AG04450 (cell line): ENCODE measurements at regions not wholly inside any gene's neighbourhood (a gene's known extent, or its start where the extent isn't known, plus 50 kb on each side); places are given as distances from the start of the nearest gene placed in this dataset.

Source experiments
- CTCF ChIA-PET: fragments of 300-600, 350-600 bp; formaldehyde crosslinking; extraction: SDS; loops from one replicate; lab custom pipeline; 2022; ENCODE audit warnings: antibody characterized with exemption, inconsistent platforms; lab: Charles Lee
- POLR2A ChIA-PET: fragments of 350-600 bp; formaldehyde crosslinking; extraction: SDS; loops from one replicate; lab custom pipeline; 2021; ENCODE audit warnings: antibody characterized with exemption, inconsistent platforms; lab: Yijun Ruan, JAX
- DNase-seq: peaks from one replicate; pipeline ENCODE4 v3.0.0-alpha.2; 2011; ENCODE audit warnings: low read depth, low spot score
- H3K27ac ChIP-seq: one replicate; pipeline ENCODE4 v1.5.1; 2012; ENCODE audit warnings: low read depth, low read length, control low read depth
- H3K27me3 ChIP-seq: one replicate; pipeline ENCODE4 v1.6.0; 2012; ENCODE audit warnings: low read length; ENCODE audit not compliant: control insufficient read depth, insufficient read depth
- H3K4me3 ChIP-seq: 2 replicates; pipeline ENCODE4 v1.5.1; 2011; ENCODE audit warnings: mild to moderate bottlenecking, low read depth, low read length, control low read depth
- H3K9me3 ChIP-seq: 2 replicates; pipeline ENCODE4 v1.5.1; 2012; ENCODE audit warnings: low read length; ENCODE audit not compliant: control insufficient read depth, insufficient read depth
- TF ChIP-seq, protein P1 (sequence below): IDR thresholded peaks from 2 replicates; pipeline ENCODE4 v1.5.1; 2011; ENCODE audit warnings: low read depth, low read length, control low read depth, inconsistent platforms

GRCh38 chr17:51407576-51407975, 147.2 kb downstream of the UTP18 start:
- ChIA-PET CTCF (no interaction called here), POLR2A (no interaction called here)
- DNase-seq = no peak
- TF ChIP-seq, protein P1, sequence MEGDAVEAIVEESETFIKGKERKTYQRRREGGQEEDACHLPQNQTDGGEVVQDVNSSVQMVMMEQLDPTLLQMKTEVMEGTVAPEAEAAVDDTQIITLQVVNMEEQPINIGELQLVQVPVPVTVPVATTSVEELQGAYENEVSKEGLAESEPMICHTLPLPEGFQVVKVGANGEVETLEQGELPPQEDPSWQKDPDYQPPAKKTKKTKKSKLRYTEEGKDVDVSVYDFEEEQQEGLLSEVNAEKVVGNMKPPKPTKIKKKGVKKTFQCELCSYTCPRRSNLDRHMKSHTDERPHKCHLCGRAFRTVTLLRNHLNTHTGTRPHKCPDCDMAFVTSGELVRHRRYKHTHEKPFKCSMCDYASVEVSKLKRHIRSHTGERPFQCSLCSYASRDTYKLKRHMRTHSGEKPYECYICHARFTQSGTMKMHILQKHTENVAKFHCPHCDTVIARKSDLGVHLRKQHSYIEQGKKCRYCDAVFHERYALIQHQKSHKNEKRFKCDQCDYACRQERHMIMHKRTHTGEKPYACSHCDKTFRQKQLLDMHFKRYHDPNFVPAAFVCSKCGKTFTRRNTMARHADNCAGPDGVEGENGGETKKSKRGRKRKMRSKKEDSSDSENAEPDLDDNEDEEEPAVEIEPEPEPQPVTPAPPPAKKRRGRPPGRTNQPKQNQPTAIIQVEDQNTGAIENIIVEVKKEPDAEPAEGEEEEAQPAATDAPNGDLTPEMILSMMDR = no peak
- Histone ChIP-seq H3K4me3 (no peak overlapping the region), H3K27me3 (no peaks in the 10 kb centered on the region), H3K9me3 (no peaks in the 10 kb centered on the region), H3K27ac (no peak overlapping the region)

DNA sequence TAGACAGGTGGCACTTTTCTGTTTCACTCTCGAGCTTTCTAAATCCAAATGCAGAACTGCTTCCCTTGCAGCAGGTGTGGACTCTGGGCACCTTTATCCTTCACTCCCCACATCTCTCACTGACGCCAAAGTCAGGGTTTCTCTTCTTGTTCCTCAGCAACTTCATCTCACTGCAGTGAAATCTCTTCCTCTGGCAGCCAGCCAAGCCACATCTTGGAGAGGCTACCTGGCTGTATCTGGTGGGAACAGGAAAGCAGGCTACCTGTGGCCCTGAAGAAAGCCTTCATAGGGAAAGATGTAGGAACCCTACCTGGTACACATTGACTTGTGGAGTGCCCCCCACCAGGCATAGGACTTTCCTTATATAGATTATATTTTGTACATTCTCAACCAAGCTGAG, 159.1 kb downstream of the UTP18 start:
- DNase-seq = no peak
- Histone ChIP-seq H3K27me3 (no peaks in the 10 kb centered on the region), H3K9me3 (no peaks in the 10 kb centered on the region), H3K4me3 (no peak overlapping the region), H3K27ac (no peak overlapping the region)
- ChIA-PET POLR2A (no interaction called here), CTCF (no interaction called here)
- TF ChIP-seq, protein P1 = no peak

DNA sequence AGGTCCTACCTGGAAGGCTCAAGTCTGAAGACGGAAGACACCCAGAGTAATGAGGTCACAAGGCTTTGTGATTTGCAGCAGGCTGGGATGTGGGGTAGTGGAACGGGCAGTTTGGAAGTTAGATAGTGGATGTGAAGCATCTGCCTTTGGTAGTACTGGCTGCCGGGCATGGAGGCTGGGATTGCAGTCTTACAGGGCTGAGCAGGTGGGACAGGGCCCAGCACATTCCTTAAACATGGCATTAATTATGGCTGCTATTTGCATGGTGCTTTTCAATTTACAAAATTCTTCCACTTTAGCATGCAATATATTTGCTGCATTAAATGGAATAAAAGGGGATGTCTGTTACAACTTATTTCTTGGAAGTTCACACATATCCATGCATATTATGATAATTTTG, 161.2 kb downstream of the UTP18 start:
- DNase-seq = no peak
- no peak overlapping the region for H3K27ac ChIP-seq
- TF ChIP-seq, protein P1 = no peak
- POLR2A ChIA-PET = no interaction called here
- CTCF ChIA-PET = no interaction called here
- H3K9me3 ChIP-seq = no peaks in the 10 kb centered on the region
- H3K27me3 ChIP-seq = no peaks in the 10 kb centered on the region
- H3K4me3 ChIP-seq = no peak overlapping the region

DNA sequence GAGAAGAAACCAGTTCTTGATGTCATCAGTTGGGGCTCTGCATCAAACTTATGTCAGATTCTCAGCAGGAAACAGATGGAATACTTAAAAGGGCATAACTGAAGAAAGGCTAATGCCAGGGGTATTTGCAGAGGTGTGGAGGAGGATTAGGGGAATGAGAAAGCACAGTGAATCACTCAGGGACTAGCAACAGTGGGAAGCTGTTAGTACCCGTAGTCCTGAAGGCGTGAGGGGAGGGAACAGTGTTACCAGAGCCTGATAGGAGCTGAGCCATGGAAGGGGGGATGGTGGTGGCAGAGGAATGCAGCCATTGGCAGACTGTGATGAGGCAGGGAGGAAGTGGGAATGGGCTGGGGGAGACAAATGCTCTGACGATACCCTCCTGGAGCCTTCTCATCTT, 162.3 kb downstream of the UTP18 start:
- TF ChIP-seq, protein P1 = no peak
- no peak overlapping the region for H3K4me3 ChIP-seq
- DNase-seq = no peak
- H3K27me3 ChIP-seq = no peaks in the 10 kb centered on the region
- no peak overlapping the region for H3K27ac ChIP-seq
- H3K9me3 ChIP-seq = no peaks in the 10 kb centered on the region
- POLR2A ChIA-PET = no interaction called here
- CTCF ChIA-PET = no interaction called here

- POLR2A ChIA-PET = no interaction called here
- CTCF ChIA-PET = no interaction called here
These were observed 163.2 kb downstream of the UTP18 start for GRCh38 chr17:51423421-51424160.

More at GRCh38 chr17:51423421-51424160, 163.2 kb downstream of the UTP18 start:
- Histone ChIP-seq H3K27ac (no peak overlapping the region), H3K4me3 (no peak overlapping the region), H3K27me3 (no peaks in the 10 kb centered on the region), H3K9me3 (no peaks in the 10 kb centered on the region)
- TF ChIP-seq, protein P1 = no peak
- no peak for DNase-seq
